Kasumi-1 (cell line): ENCODE measurements at regions not wholly inside any gene's neighbourhood (a gene's known extent, or its start where the extent isn't known, plus 50 kb on each side); places are given as distances from the start of the nearest gene placed in this dataset.

Experiments used
- DNase-seq, 2 experiments: peaks; one replicate each; lab custom pipeline; 2025; lab: John Stamatoyannopoulos, UW

GRCh38 chr7:41633690-41634089 is 69.2 kb downstream of the INHBA start:
- no peak for DNase-seq

- DNase-seq = no peak
These were observed 72.1 kb downstream of the INHBA start for GRCh38 chr7:41630741-41631140.

- DNase-seq = no peak
These were observed 73.2 kb downstream of the INHBA start for GRCh38 chr7:41629711-41630111.

GRCh38 chr7:41628901-41629300 is 74.0 kb downstream of the INHBA start:
- no peak for DNase-seq

GRCh38 chr7:41627645-41628298 is 75.1 kb downstream of the INHBA start:
- DNase-seq = no peak

GRCh38 chr7:41624818-41625217 is 78.1 kb downstream of the INHBA start:
- DNase-seq = no peak

- no peak for DNase-seq
These were observed 80.7 kb downstream of the INHBA start for GRCh38 chr7:41621953-41622831.

- DNase-seq = no peak
These were observed 84.9 kb downstream of the INHBA start for GRCh38 chr7:41617987-41618386.

- DNase-seq = no peak
These were observed 90.1 kb downstream of the INHBA start for GRCh38 chr7:41612798-41613197.

- no peak for DNase-seq
These were observed 90.5 kb downstream of the INHBA start for GRCh38 chr7:41612386-41612785.

- no peak for DNase-seq
These were observed 94.4 kb downstream of the INHBA start for GRCh38 chr7:41608447-41608846.

- DNase-seq = no peak
These were observed 98.9 kb downstream of the INHBA start for GRCh38 chr7:41603985-41604384.

GRCh38 chr7:41599760-41600159 is 103.1 kb downstream of the INHBA start:
- peak; percentile 10 to 23 for DNase-seq

GRCh38 chr7:41592794-41593193 is 110.1 kb downstream of the INHBA start:
- no peak for DNase-seq

GRCh38 chr7:41592236-41592635 is 110.7 kb downstream of the INHBA start:
- DNase-seq = peak; percentile 86 to 89

GRCh38 chr7:41590986-41591385 is 111.9 kb downstream of the INHBA start:
- no peak for DNase-seq

- peak; percentile 24 to 26 for DNase-seq
These were observed 114.5 kb downstream of the INHBA start for GRCh38 chr7:41588341-41588740.

- DNase-seq = no peak
These were observed 115.8 kb downstream of the INHBA start for GRCh38 chr7:41586931-41587640.

GRCh38 chr7:41584746-41585145 is 118.1 kb downstream of the INHBA start:
- no peak for DNase-seq

GRCh38 chr7:41582116-41582515 is 120.8 kb downstream of the INHBA start:
- DNase-seq = no peak

- no peak for DNase-seq
These were observed 121.8 kb downstream of the INHBA start for GRCh38 chr7:41581041-41581440.
